HEK293T (cell line): ENCODE measurements at regions not wholly inside any gene's neighbourhood (a gene's known extent, or its start where the extent isn't known, plus 50 kb on each side); places are given as distances from the start of the nearest gene placed in this dataset.

Source experiments
- ARNT ChIP-seq: fragments of 450-650 bp; IDR thresholded peaks from 2 replicates; pipeline ENCODE4 v1.6.1; 2017; ENCODE audit warnings: mild to moderate bottlenecking
- BHLHE40 ChIP-seq: fragments of 450-650 bp; IDR thresholded peaks from 2 replicates; pipeline ENCODE4 v1.6.1; 2016; ENCODE audit warnings: mild to moderate bottlenecking, moderate library complexity, borderline replicate concordance
- FOXK2 ChIP-seq: fragments of 450-650 bp; IDR thresholded peaks from 2 replicates; pipeline ENCODE4 v1.6.1; 2016; ENCODE audit warnings: mild to moderate bottlenecking
- FOXM1 ChIP-seq: fragments of 450-650 bp; IDR thresholded peaks from 2 replicates; pipeline ENCODE4 v1.6.1; 2017; ENCODE audit warnings: mild to moderate bottlenecking, borderline replicate concordance
- HDGF ChIP-seq: fragments of 450-650 bp; IDR thresholded peaks from 2 replicates; pipeline ENCODE4 v1.6.1; 2017; ENCODE audit warnings: antibody characterized with exemption, borderline replicate concordance
- L3MBTL2 ChIP-seq: fragments of 450-650 bp; conservative IDR thresholded peaks from 2 replicates; pipeline ENCODE4 v1.6.1; 2016; ENCODE audit warnings: mild to moderate bottlenecking
- LEF1 ChIP-seq: fragments of 450-650 bp; IDR thresholded peaks from 2 replicates; pipeline ENCODE4 v1.6.1; 2017; ENCODE audit warnings: mild to moderate bottlenecking, borderline replicate concordance
- PKNOX1 ChIP-seq: fragments of 450-650 bp; IDR thresholded peaks from 2 replicates; pipeline ENCODE4 v1.6.1; 2016
- SP1 ChIP-seq: fragments of 450-650 bp; IDR thresholded peaks from 2 replicates; pipeline ENCODE4 v1.6.1; 2017
- SUZ12 ChIP-seq: fragments of 450-650 bp; IDR thresholded peaks from 2 replicates; pipeline ENCODE4 v1.6.1; 2016; ENCODE audit warnings: mild to moderate bottlenecking
- TARDBP ChIP-seq: fragments of 450-650 bp; IDR thresholded peaks from 2 replicates; pipeline ENCODE4 v1.6.1; 2016
- ZNF384 ChIP-seq: fragments of 450-650 bp; IDR thresholded peaks from 2 replicates; pipeline ENCODE4 v1.6.1; 2016

GRCh38 chr13:91228940-91229339 lies 118.5 kb upstream of the MIR17HG start:
- TF ChIP-seq BHLHE40 (no peak), TARDBP (no peak), SP1 (no peak), FOXM1 (no peak), SUZ12 (no peak), ARNT (no peak), L3MBTL2 (no peak), HDGF (no peak), ZNF384 (no peak), LEF1 (no peak), FOXK2 (no peak), PKNOX1 (no peak)
